Endothelial cell of umbilical vein (primary cell): ENCODE measurements at regions not wholly inside any gene's neighbourhood (a gene's known extent, or its start where the extent isn't known, plus 50 kb on each side); places are given as distances from the start of the nearest gene placed in this dataset.
"Not testable (repeated sequence)": the region's sequence is repeated elsewhere in the genome, so short reads cannot be mapped to it uniquely, and the experiment has no call there.

Experiments
- BruUV-seq: library from RNA; stranded (reverse); fragments of 400-500 nt; replicated peaks from 2 replicates; lab custom pipeline; 2021; lab: Mats Ljungman, UMichigan
- CTCF ChIA-PET: fragments of 300-600, 350-600 bp; sonication (Branson Sonifier 250); formaldehyde crosslinking; loops from one replicate; lab custom pipeline; 2021; ENCODE audit warnings: antibody characterized with exemption, inconsistent platforms; lab: Charles Lee
- POLR2A ChIA-PET: fragments of 300-600, 350-600 bp; sonication (Branson Sonifier 250); formaldehyde crosslinking; loops from one replicate; lab custom pipeline; 2021; ENCODE audit warnings: antibody characterized with exemption, inconsistent platforms; lab: Charles Lee
- DNase-seq: peaks from one replicate; pipeline ENCODE4 v3.0.0-alpha.2; 2011; ENCODE audit warnings: low read depth, low spot score
- FAIRE-seq: peaks from 2 replicates; lab custom pipeline; 2011; peaks lifted over from hg19 to GRCh38; lab: Jason Lieb, UNC
- H2AFZ ChIP-seq: 2 replicates; pipeline ENCODE4 v1.6.0; 2012; ENCODE audit warnings: low read depth, low read length, control low read depth, inconsistent platforms
- H3K27ac ChIP-seq: 2 replicates; pipeline ENCODE4 v1.5.1; 2011; ENCODE audit warnings: low read depth, mild to moderate bottlenecking, control low read depth, low read length, moderate library complexity; ENCODE audit not compliant: insufficient read depth
- H3K27me3 ChIP-seq, 2 experiments: 2 replicates each; pipeline versions ENCODE4 v1.6.0 to v1.6.1; 2011; ENCODE audit warnings: low read length in 2 of 2, mixed read lengths in 1 of 2; ENCODE audit not compliant: control insufficient read depth in 2 of 2, insufficient read depth in 2 of 2
- H3K36me3 ChIP-seq, 2 experiments: 2 replicates in 1 of 2; 3 replicates in 1 of 2; pipeline ENCODE4 v1.5.1; 2011; ENCODE audit warnings: low read length in 2 of 2, mild to moderate bottlenecking in 1 of 2, moderate library complexity in 1 of 2; ENCODE audit not compliant: control insufficient read depth in 2 of 2, insufficient read depth in 2 of 2; ENCODE audit errors: extremely low read depth in 1 of 2
- H3K4me1 ChIP-seq: 3 replicates; pipeline ENCODE4 v1.5.1; 2011; ENCODE audit warnings: mild to moderate bottlenecking, low read length; ENCODE audit not compliant: control insufficient read depth, insufficient read depth; ENCODE audit errors: extremely low read depth
- H3K4me2 ChIP-seq: 2 replicates; pipeline ENCODE4 v1.6.1; 2011; ENCODE audit warnings: low read length, control low read depth, mixed read lengths; ENCODE audit not compliant: insufficient read depth
- H3K4me3 ChIP-seq, 3 experiments: fragments of 200-600 bp in 1 of 3; sonication (generic), shearing (Covaris generic) in 1 of 3; replicated peaks in 1 of 3; 2 replicates each; pipeline ENCODE4 v1.5.1; 2011 to 2016; ENCODE audit warnings: control low read depth in 3 of 3, low read length in 3 of 3, mild to moderate bottlenecking in 2 of 3, inconsistent platforms in 1 of 3, low read depth in 1 of 3, moderate library complexity in 1 of 3; ENCODE audit not compliant: insufficient read depth in 1 of 3
- H3K79me2 ChIP-seq: 2 replicates; pipeline ENCODE4 v1.6.0; 2012; ENCODE audit warnings: low read length, inconsistent platforms; ENCODE audit not compliant: control insufficient read depth, insufficient read depth
- H3K9ac ChIP-seq: replicated peaks from 2 replicates; pipeline ENCODE3; 2011; ENCODE audit warnings: low read length, control low read depth; ENCODE audit not compliant: insufficient read depth; ENCODE audit errors: extremely low read depth
- H3K9me1 ChIP-seq: replicated peaks from 3 replicates; pipeline ENCODE4 v1.6.0; 2011; ENCODE audit warnings: mild to moderate bottlenecking, low read length; ENCODE audit not compliant: control insufficient read depth, insufficient read depth; ENCODE audit errors: extremely low read depth
- H3K9me3 ChIP-seq: replicated peaks from 2 replicates; pipeline ENCODE4 v1.5.1; 2012; ENCODE audit warnings: low read length, inconsistent platforms; ENCODE audit not compliant: control insufficient read depth, insufficient read depth
- H4K20me1 ChIP-seq: replicated peaks from 2 replicates; pipeline ENCODE3; 2011; ENCODE audit warnings: mild to moderate bottlenecking, low read length; ENCODE audit not compliant: control insufficient read depth, insufficient read depth; ENCODE audit errors: extremely low read depth
- CTCF ChIP-seq, 2 donors: IDR thresholded peaks; 1 replicate in 1 of 2; 2 replicates in 1 of 2; pipeline ENCODE4 v1.5.1; 2011; ENCODE audit warnings: low read length in 2 of 2, mild to moderate bottlenecking in 2 of 2, moderate library complexity in 2 of 2, control low read depth in 1 of 2, inconsistent platforms in 1 of 2, low read depth in 1 of 2; ENCODE audit not compliant: insufficient read depth in 1 of 2; ENCODE audit errors: extremely low read depth in 1 of 2
- GATA2 ChIP-seq: IDR thresholded peaks from 2 replicates; pipeline ENCODE4 v1.7.0; 2011; ENCODE audit warnings: low read depth, mild to moderate bottlenecking, moderate library complexity, mixed read lengths, low read length; ENCODE audit not compliant: insufficient read length, insufficient read depth
- dilution Hi-C: fragments of 300-500 bp; cut with MboI; formaldehyde crosslinking; loops from one replicate; pipeline ENCODE4 v1.15.0; 2019; ENCODE audit warnings: low sequenced_read_pairs; ENCODE audit not compliant: extremely low pct_ligation_motif_present
- intact Hi-C: fragments of 100-400 bp; cut with micrococcal nuclease; formaldehyde crosslinking; loops from one replicate; pipeline ENCODE4 v1.10.0; 2022

GRCh38 chr5:12861886-12862654, 957.8 kb upstream of the CTNND2 start:
- Histone ChIP-seq H3K9me1 (no peaks in the 10 kb centered on the region), H3K9me3 (no peaks in the 10 kb centered on the region), H3K79me2 (no peaks in the 10 kb centered on the region), H3K4me2 (no peak overlapping the region), H3K9ac (no peak overlapping the region), H3K4me3 (no peak overlapping the region), H3K4me1 (no peaks in the 10 kb centered on the region), H4K20me1 (no peaks in the 10 kb centered on the region), H3K36me3 (no peaks in the 10 kb centered on the region), H3K27me3 (no peaks in the 10 kb centered on the region), H3K27ac (no peak overlapping the region), H2AFZ (no peak overlapping the region)
- intact Hi-C loops = no loop called here
- TF ChIP-seq GATA2 (no peak), CTCF (IDR thresholded peaks at IDR 0.05; ENCODE audit: extremely low read depth in 1 of 2, insufficient read depth in 1 of 2, low read depth in 1 of 2, low read length in 2 of 2) (no peak)
- BruUV-seq = no TSS peak
- FAIRE-seq (no peak), DNase-seq (no peak)
- POLR2A ChIA-PET = no interaction called here
- CTCF ChIA-PET = no interaction called here
- dilution Hi-C loops = no loop called here

- DNase-seq, H3K79me2 ChIP-seq, H3K36me3 ChIP-seq, H3K27ac ChIP-seq, H3K9me1 ChIP-seq, H3K27me3 ChIP-seq, H3K9me3 ChIP-seq, H2AFZ ChIP-seq, H3K9ac ChIP-seq, H3K4me2 ChIP-seq, CTCF ChIA-PET, H3K4me1 ChIP-seq, BruUV-seq, POLR2A ChIA-PET, H4K20me1 ChIP-seq, FAIRE-seq, dilution Hi-C loops, intact Hi-C loops, H3K4me3 ChIP-seq: not testable (repeated sequence)
These were observed 951.9 kb upstream of the CTNND2 start for GRCh38 chr5:12856105-12856504.
